Mucosa of gallbladder (tissue), 1 donor: ENCODE measurements at regions not wholly inside any gene's neighbourhood (a gene's known extent, or its start where the extent isn't known, plus 50 kb on each side); places are given as distances from the start of the nearest gene placed in this dataset.
"Not testable (repeated sequence)": the region's sequence is repeated elsewhere in the genome, so short reads cannot be mapped to it uniquely, and the experiment has no call there.

Experiments
- DNase-seq: peaks from one replicate; pipeline ENCODE4 v3.0.0-alpha.2; 2020; ENCODE audit warnings: low spot score
- donor health status: DM: no; HTN: no; CAD: no.

GRCh38 chr2:82120115-82120514 is 1815.6 kb upstream of the LRRTM1 start:
- DNase-seq, result no peak

- no peak for DNase-seq
Measured at GRCh38 chr2:82109418-82109817, 1804.9 kb upstream of the LRRTM1 start.

- DNase-seq, result no peak
Measured at GRCh38 chr2:82098617-82099016, 1794.1 kb upstream of the LRRTM1 start.

- no peak for DNase-seq
Measured at GRCh38 chr2:82089518-82089917, 1785.0 kb upstream of the LRRTM1 start.

- DNase-seq, result no peak
Measured at GRCh38 chr2:82084679-82085392, 1780.3 kb upstream of the LRRTM1 start.

GRCh38 chr2:82075875-82076274 is 1771.3 kb upstream of the LRRTM1 start:
- DNase-seq, result no peak

- no peak for DNase-seq
Measured at GRCh38 chr2:82062463-82062862, 1757.9 kb upstream of the LRRTM1 start.

- no peak for DNase-seq
Measured at GRCh38 chr2:82055846-82056245, 1751.3 kb upstream of the LRRTM1 start.

GRCh38 chr2:82043867-82044266 is 1739.3 kb upstream of the LRRTM1 start:
- no peak for DNase-seq

- no peak for DNase-seq
Measured at GRCh38 chr2:82027921-82028615, 1723.5 kb upstream of the LRRTM1 start.

- no peak for DNase-seq
Measured at GRCh38 chr2:82023710-82024109, 1719.2 kb upstream of the LRRTM1 start.

- DNase-seq, result no peak
Measured at GRCh38 chr2:82013641-82014040, 1709.1 kb upstream of the LRRTM1 start.

- no peak for DNase-seq
Measured at GRCh38 chr2:82007071-82007664, 1702.6 kb upstream of the LRRTM1 start.

- not testable (repeated sequence) for DNase-seq
Measured at GRCh38 chr2:82005889-82006288, 1701.3 kb upstream of the LRRTM1 start.

GRCh38 chr2:82001614-82002013 is 1697.1 kb upstream of the LRRTM1 start:
- no peak for DNase-seq

GRCh38 chr2:82000606-82001005 is 1696.1 kb upstream of the LRRTM1 start:
- no peak for DNase-seq

GRCh38 chr2:81996332-81996731 is 1691.8 kb upstream of the LRRTM1 start:
- no peak for DNase-seq

- no peak for DNase-seq
Measured at GRCh38 chr2:81991282-81991681, 1686.7 kb upstream of the LRRTM1 start.

GRCh38 chr2:81987370-81987769 is 1682.8 kb upstream of the LRRTM1 start:
- DNase-seq, result no peak

GRCh38 chr2:81984969-81985637 is 1680.6 kb upstream of the LRRTM1 start:
- DNase-seq, result no peak

- DNase-seq, result no peak
Measured at GRCh38 chr2:81981585-81981984, 1677.0 kb upstream of the LRRTM1 start.

GRCh38 chr2:81979086-81979485 is 1674.5 kb upstream of the LRRTM1 start:
- no peak for DNase-seq

GRCh38 chr2:81976998-81977397 is 1672.4 kb upstream of the LRRTM1 start:
- no peak for DNase-seq
